ENCODE measurements at regions not wholly inside any gene's neighbourhood (a gene's known extent, or its start where the extent isn't known, plus 50 kb on each side); places are given as distances from the start of the nearest gene placed in this dataset.

GRCh38 chr2:187274146-187274545 lies 173.9 kb downstream of the CALCRL start:
- no peak overlapping the region for H3K27ac ChIP-seq (ENCODE audit: low read depth)
- H3K36me3 ChIP-seq (ENCODE audit: insufficient read depth) = no peaks in the 10 kb centered on the region
- no peaks in the 10 kb centered on the region for H4K20me1 ChIP-seq (replicated peaks; ENCODE audit: insufficient read depth)
- H2AFZ ChIP-seq = no peak overlapping the region
- Mint-ChIP-seq H3K4me3 (no peak overlapping the region), H3K4me1 (peaks cover 13% of the 10 kb centered on the region; the same call in 2 of the 3 replicates), H3K36me3 (ENCODE audit: low read depth) (peaks cover 5% of the 10 kb centered on the region; the same call in 2 of the 3 replicates), H3K27ac (no peak overlapping the region), H3K9me3 (peaks cover 3% of the 10 kb centered on the region; the same call in 2 of the 3 replicates), H3K27me3 (ENCODE audit: insufficient read depth, low read depth, poor library complexity) (no peaks in the 10 kb centered on the region)
- no peak overlapping the region for H3K4me2 ChIP-seq
- no peaks in the 10 kb centered on the region for H3K4me1 ChIP-seq (ENCODE audit: insufficient read depth)
- no peaks in the 10 kb centered on the region for H3K27me3 ChIP-seq (ENCODE audit: insufficient read depth)
- no peak for DNase-seq (ENCODE audit: low spot score)
- no peaks in the 10 kb centered on the region for H3K9me2 ChIP-seq (ENCODE audit: insufficient read depth)
- H3F3A ChIP-seq (replicated peaks; ENCODE audit: low read depth) = no peaks in the 10 kb centered on the region
- no peak overlapping the region for H3K4me3 ChIP-seq
- H3K79me2 ChIP-seq (replicated peaks; ENCODE audit: insufficient read depth) = no peaks in the 10 kb centered on the region
- TF ChIP-seq ZNF331 (CRISPR knock-in tag; IDR thresholded peaks at IDR 0.05; ENCODE audit: low read depth) (no peak), EZH2 (IDR thresholded peaks at IDR 0.05; ENCODE audit: low read depth, unreplicated experiment) (no peak), NANOG (IDR thresholded peaks at IDR 0.05; ENCODE audit: borderline replicate concordance) (no peak), REST (IDR thresholded peaks at IDR 0.05; ENCODE audit: unreplicated experiment) (no peak), JUNB (IDR thresholded peaks at IDR 0.05; ENCODE audit: unreplicated experiment) (no peak)
- no peak for ATAC-seq

GRCh38 chr2:187272255-187272654 lies 175.8 kb downstream of the CALCRL start:
- no peaks in the 10 kb centered on the region for H4K20me1 ChIP-seq (replicated peaks; ENCODE audit: insufficient read depth)
- H3K79me2 ChIP-seq (replicated peaks; ENCODE audit: insufficient read depth) = no peaks in the 10 kb centered on the region
- Mint-ChIP-seq H3K4me3 (no peak overlapping the region), H3K4me1 (peaks cover 12% of the 10 kb centered on the region; the same call in 2 of the 3 replicates), H3K27me3 (ENCODE audit: insufficient read depth, low read depth, poor library complexity) (no peaks in the 10 kb centered on the region), H3K36me3 (ENCODE audit: low read depth) (peaks cover 2% of the 10 kb centered on the region; the same call in 1 of the 3 replicates), H3K27ac (no peak overlapping the region), H3K9me3 (no peaks in the 10 kb centered on the region)
- DNase-seq (ENCODE audit: low spot score) (no peak), ATAC-seq (no peak)
- no peaks in the 10 kb centered on the region for H3F3A ChIP-seq (replicated peaks; ENCODE audit: low read depth)
- no peaks in the 10 kb centered on the region for H3K9me2 ChIP-seq (ENCODE audit: insufficient read depth)
- H3K4me3 ChIP-seq = no peak overlapping the region
- H3K27me3 ChIP-seq (ENCODE audit: insufficient read depth) = no peaks in the 10 kb centered on the region
- H3K36me3 ChIP-seq (ENCODE audit: insufficient read depth) = no peaks in the 10 kb centered on the region
- no peaks in the 10 kb centered on the region for H3K4me1 ChIP-seq (ENCODE audit: insufficient read depth)
- H2AFZ ChIP-seq = 0 out of 2 replicates have a peak overlapping the region, but pooled peaks have one; percentile 14
- H3K27ac ChIP-seq (ENCODE audit: low read depth) = no peak overlapping the region
- no peak overlapping the region for H3K4me2 ChIP-seq
- no peak for TF ChIP-seq EZH2 (IDR thresholded peaks at IDR 0.05; ENCODE audit: low read depth, unreplicated experiment)
- no peak for TF ChIP-seq ZNF331 (CRISPR knock-in tag; IDR thresholded peaks at IDR 0.05; ENCODE audit: low read depth)
- TF ChIP-seq STAT1 (IDR thresholded peaks at IDR 0.05; ENCODE audit: unreplicated experiment) = no peak
- no peak for TF ChIP-seq NANOG (IDR thresholded peaks at IDR 0.05; ENCODE audit: borderline replicate concordance)
- TF ChIP-seq EZH2phosphoT487 (IDR thresholded peaks at IDR 0.05; ENCODE audit: unreplicated experiment) = no peak
- TF ChIP-seq ETS1 (IDR thresholded peaks at IDR 0.05) = no peak
- no peak for TF ChIP-seq REST (IDR thresholded peaks at IDR 0.05; ENCODE audit: unreplicated experiment)
- TF ChIP-seq JUNB (IDR thresholded peaks at IDR 0.05; ENCODE audit: unreplicated experiment) = no peak

Measured in GM23338 (cell line).